Limb (tissue), 2 donors: ENCODE measurements at regions not wholly inside any gene's neighbourhood (a gene's known extent, or its start where the extent isn't known, plus 50 kb on each side); places are given as distances from the start of the nearest gene placed in this dataset.
"Not testable (repeated sequence)": the region's sequence is repeated elsewhere in the genome, so short reads cannot be mapped to it uniquely, and the experiment has no call there.

Experiments
- DNase-seq, 2 donors: peaks; one replicate each; pipeline ENCODE4 v3.0.0-alpha.2; 2016; ENCODE audit errors: extremely low spot score in 2 of 2

- no peak for DNase-seq
These were observed 61.9 kb upstream of the ADGRL2 start for GRCh38 chr1:81738875-81739274.

DNA sequence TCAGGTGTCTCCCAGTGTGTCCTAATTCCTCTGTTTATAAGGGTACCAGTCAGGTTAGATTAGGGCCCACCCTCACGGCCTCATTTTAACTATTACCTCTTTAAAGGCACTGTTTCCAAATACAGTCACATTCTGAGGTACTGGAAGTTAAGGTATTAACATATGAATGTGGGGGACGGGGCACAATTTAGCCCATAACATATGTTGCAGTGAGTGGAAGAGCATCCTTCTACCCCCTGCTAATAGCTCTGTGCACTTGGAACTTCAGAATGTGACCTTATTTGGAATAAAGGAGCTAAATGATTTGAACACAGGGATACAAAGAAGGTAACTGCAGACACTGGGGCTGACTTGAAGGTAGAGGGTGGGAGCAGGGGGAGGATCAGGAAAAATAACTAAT lies 67.3 kb upstream of the ADGRL2 start:
- no peak for DNase-seq

DNA sequence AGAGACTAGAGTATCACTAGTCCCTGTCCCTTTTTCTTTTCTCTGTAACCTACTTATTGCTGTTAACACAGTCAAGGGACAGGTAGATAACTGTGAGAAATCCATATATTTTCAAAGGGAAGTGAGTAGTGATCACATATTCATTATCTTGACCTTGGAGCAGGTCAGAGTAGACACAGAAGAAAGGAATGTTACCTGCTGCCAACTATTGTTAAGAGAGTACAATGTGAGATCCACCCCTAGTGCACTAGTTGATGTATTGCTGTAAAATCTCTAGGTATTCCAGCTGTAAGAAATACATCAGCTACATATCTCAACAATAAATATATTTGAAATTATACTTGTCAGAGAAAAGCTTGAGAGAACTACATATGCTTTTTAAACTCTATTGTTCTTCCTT lies 68.7 kb upstream of the ADGRL2 start:
- no peak for DNase-seq

DNA sequence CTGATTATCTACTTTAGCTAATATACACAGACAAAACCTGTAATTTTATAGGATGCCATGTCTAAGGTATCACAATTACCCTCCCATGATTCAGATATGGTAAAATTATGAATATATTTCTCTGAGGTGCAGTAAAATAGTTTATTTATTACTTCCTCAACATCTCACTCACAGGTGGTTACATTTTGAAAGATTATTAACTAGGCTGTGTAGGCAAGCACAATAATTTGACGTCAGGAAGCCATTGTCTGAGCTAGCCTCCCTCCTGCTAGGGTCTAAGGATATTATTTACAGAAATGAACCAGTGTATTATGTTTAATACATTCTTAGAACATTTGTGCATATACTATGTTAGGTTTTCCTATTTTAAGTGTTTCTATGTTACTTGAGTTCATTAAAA lies 69.9 kb upstream of the ADGRL2 start:
- DNase-seq, result no peak

GRCh38 chr1:81730299-81730698 lies 70.4 kb upstream of the ADGRL2 start:
- DNase-seq, result not testable (repeated sequence)

- DNase-seq, result no peak
These were observed 70.9 kb upstream of the ADGRL2 start for GRCh38 chr1:81729818-81730217.

GRCh38 chr1:81729239-81729638 lies 71.5 kb upstream of the ADGRL2 start:
- no peak for DNase-seq

DNA sequence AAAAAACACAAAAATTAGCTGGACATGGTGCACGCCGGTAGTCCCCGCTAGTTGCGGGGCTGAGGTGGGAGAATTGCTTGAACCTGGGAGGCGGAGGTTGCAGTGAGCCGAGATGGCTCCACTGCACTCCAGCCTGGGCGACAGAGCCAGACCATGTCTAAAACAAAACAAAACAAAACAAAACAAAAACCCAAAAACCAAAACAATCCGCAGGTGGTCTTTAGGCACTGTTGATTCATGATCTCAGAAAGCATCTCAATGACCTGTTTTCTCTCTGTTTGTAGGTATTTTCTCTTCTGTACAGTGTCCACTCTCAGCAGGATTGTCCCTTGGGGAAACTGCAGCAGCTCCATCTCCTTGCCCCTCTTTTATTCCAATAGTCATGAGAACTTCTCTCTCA lies 74.9 kb upstream of the ADGRL2 start:
- DNase-seq, result no peak

DNA sequence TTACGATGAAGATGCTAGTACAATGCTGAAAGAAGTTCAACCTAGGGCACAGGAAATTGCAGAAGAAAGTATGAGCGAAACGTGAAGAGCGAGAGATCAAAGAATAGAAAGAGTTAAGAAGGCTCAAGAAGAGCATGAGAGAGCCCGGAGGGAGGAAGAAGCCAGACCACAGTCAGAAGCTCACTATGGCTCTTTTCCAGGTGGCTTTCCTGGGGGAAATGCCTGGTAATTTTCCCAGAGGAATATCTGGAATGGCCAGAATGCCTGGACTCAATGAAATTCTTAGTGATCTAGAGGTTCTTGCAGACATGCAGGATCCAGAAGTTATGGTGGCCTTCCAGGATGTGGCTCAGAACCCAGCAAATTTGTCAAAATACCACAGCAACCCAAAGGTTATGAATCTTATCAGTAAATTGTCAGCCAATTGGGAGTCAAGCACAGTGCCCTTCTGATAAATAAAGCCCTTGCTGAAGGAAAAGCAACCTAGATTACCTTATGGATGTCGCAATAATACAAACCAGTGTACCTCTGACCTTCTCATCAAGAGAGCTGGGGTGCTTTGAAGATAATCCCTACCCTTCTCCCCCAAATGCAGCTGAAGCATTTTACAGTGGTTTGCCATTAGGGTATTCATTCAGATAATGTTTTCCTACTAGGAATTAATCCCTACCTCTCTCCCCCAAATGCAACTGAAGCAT lies 78.0 kb upstream of the ADGRL2 start:
- DNase-seq, result not testable (repeated sequence)

DNA sequence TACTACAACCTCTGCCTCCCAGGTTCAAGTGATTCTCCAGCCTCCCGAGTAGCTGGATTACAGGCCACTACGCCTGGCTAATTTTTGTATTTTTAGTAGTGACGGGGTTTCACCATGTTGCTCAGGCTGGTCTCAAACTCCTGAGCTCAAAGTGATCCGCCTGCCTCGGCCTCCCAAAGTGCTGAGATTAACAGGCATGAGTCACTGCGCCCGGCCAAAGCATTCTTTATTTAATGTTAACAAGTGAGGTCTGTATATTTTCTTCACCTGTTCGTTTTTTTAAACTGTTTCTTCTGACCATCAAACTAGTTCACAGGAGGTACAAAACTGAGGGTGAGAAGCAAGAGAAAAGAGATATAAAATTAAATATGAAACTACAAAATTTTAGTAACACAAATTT lies 80.5 kb upstream of the ADGRL2 start:
- not testable (repeated sequence) for DNase-seq

- DNase-seq, result no peak
These were observed 83.5 kb upstream of the ADGRL2 start for GRCh38 chr1:81717230-81717629.

- DNase-seq, result no peak
These were observed 85.3 kb upstream of the ADGRL2 start for GRCh38 chr1:81715391-81715790.

DNA sequence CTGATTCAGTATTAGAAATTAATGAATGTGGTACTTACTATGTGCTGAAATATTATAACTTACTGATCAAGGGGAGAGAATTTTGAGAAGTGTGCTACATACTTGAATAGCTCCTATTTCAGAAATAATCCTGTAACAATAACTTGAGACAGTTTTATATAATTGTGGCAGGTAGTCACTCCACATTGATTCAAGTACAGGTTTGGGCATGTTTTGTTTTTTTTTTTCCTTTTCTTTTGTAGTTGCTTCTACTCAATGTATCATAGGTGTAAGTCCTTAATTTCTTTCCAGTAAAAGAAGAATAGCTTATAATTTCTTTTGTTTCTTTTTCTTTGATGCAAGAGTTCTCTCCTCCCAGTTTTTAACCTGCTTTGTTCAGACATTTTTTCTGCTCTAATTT lies 86.1 kb upstream of the ADGRL2 start:
- no peak for DNase-seq

DNA sequence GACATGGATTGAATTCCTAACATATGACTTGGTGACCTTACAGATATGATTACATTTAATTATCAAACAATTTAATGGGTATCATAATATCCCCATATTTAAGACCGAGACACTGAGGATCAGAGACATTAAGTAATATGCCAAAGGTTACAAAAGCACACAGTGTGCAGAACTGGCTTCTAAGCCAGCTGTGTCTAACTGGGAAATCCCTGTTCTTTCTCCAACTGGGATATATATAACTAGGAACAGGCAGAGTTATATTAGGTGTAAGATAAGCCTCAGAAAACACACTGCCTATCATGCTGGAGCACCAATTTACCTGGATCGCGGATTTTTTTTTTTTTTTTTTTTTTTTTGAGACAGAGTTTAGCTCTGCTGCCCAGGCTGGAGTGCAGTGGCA lies 88.3 kb upstream of the ADGRL2 start:
- DNase-seq, result no peak

- DNase-seq, result no peak
These were observed 89.9 kb upstream of the ADGRL2 start for GRCh38 chr1:81710857-81711256.

- DNase-seq, result no peak
These were observed 92.5 kb upstream of the ADGRL2 start for GRCh38 chr1:81708250-81708649.

DNA sequence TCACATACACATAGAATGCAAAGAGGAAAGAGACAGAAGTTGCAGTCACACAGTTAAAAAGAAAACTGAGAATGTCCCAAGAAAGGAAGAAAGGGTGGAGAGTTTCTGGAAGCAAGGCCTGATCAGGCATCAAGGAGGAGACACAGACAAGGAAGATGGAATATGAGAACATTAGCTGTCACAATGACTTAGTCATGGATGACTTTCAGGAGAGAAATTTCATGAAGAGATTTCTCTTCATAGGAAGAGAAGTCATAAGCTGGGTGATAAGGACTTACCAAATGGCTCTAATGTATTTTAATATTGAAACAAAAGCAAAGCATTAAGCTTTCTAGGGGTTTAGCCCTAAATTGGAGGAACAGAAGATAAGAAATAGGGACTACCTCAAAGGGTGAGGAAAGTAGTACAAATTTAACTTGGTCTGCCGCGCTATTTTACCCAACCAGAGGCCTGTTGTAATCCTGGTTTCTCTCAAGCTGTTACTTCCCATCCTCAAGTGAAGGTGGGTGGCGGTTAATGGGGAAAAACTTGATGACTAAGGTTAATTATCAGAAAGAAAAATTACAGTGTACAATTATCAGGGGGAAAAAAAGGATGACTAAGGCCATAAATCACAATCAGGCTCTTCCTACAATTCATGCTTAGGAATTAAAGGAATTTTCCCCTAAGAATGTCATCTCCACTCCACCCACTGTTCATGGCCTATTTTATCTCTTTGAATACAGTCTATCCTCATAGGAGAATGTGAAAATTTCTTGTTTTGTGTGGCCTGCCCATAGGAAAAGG lies 93.9 kb upstream of the ADGRL2 start:
- no peak for DNase-seq

GRCh38 chr1:81703756-81704463 lies 96.8 kb upstream of the ADGRL2 start:
- no peak for DNase-seq

GRCh38 chr1:81703391-81703755 lies 97.4 kb upstream of the ADGRL2 start:
- no peak for DNase-seq

GRCh38 chr1:81702903-81703302 lies 97.8 kb upstream of the ADGRL2 start:
- no peak for DNase-seq

- DNase-seq, result no peak
These were observed 98.5 kb upstream of the ADGRL2 start for GRCh38 chr1:81702079-81702715.
